ENCODE measurements at regions not wholly inside any gene's neighbourhood (a gene's known extent, or its start where the extent isn't known, plus 50 kb on each side); places are given as distances from the start of the nearest gene placed in this dataset.
"Not testable (repeated sequence)": the region's sequence is repeated elsewhere in the genome, so short reads cannot be mapped to it uniquely, and the experiment has no call there.

GRCh38 chr2:153256876-153257275 lies 221.7 kb downstream of the RPRM start:
- H3K9me3 ChIP-seq (ENCODE audit: control insufficient read depth, insufficient read depth, low read length); H3K27me3 ChIP-seq (ENCODE audit: control insufficient read depth, insufficient read depth, low read length); H3K4me3 ChIP-seq (ENCODE audit: low read depth, low read length); DNase-seq (ENCODE audit: low read depth in 4 of 6, low spot score in 6 of 6); H3K36me3 ChIP-seq (ENCODE audit: control insufficient read depth, insufficient read depth, low read length); H3K4me1 ChIP-seq (ENCODE audit: control insufficient read depth, insufficient read depth, low read length); H3K27ac ChIP-seq (ENCODE audit: low read depth, low read length): not testable (repeated sequence)
- WGBS (ENCODE audit: insufficient coverage), result 83% methylated on average over 8 of the region's 18 CpGs

GRCh38 chr2:153246636-153247035 lies 231.9 kb downstream of the RPRM start:
- not testable (repeated sequence) for H3K36me3 ChIP-seq (ENCODE audit: control insufficient read depth, insufficient read depth, low read length); H3K4me3 ChIP-seq (ENCODE audit: low read depth, low read length); H3K27ac ChIP-seq (ENCODE audit: low read depth, low read length); H3K27me3 ChIP-seq (ENCODE audit: control insufficient read depth, insufficient read depth, low read length); H3K9me3 ChIP-seq (ENCODE audit: control insufficient read depth, insufficient read depth, low read length); DNase-seq (ENCODE audit: low read depth in 4 of 6, low spot score in 6 of 6); H3K4me1 ChIP-seq (ENCODE audit: control insufficient read depth, insufficient read depth, low read length)
- WGBS (ENCODE audit: insufficient coverage), result no CpG with 5 or more reads among the region's 1 CpG

DNA sequence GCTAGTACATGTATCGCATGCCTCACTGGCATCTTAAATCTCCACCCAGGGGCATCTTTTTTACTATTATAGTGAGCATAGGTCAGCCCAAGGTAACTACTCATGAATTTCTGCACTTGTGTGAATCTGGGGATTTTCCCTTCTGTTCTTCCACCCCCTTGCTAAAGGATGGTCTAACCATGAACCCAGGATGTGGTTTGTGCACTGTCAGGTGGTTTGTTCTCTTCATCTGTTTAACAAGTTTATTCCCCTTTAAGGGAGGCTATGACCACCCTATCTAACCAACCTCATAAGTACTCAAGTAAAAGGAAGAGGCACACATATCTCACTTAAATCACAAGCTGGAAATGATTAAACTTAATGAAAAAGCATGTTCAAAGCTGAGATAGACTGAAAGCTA lies 243.0 kb downstream of the RPRM start:
- DNase-seq (ENCODE audit: low read depth in 4 of 6, low spot score in 6 of 6), result no peak
- Histone ChIP-seq H3K36me3 (ENCODE audit: control insufficient read depth, insufficient read depth, low read length) (no peaks in the 10 kb centered on the region), H3K4me3 (ENCODE audit: low read depth, low read length) (no peak overlapping the region), H3K27me3 (ENCODE audit: control insufficient read depth, insufficient read depth, low read length) (no peaks in the 10 kb centered on the region), H3K4me1 (ENCODE audit: control insufficient read depth, insufficient read depth, low read length) (no peaks in the 10 kb centered on the region), H3K9me3 (ENCODE audit: control insufficient read depth, insufficient read depth, low read length) (no peaks in the 10 kb centered on the region), H3K27ac (ENCODE audit: low read depth, low read length) (no peak overlapping the region)
- WGBS (ENCODE audit: insufficient coverage), result no CpG with 5 or more reads among the region's 1 CpG

DNA sequence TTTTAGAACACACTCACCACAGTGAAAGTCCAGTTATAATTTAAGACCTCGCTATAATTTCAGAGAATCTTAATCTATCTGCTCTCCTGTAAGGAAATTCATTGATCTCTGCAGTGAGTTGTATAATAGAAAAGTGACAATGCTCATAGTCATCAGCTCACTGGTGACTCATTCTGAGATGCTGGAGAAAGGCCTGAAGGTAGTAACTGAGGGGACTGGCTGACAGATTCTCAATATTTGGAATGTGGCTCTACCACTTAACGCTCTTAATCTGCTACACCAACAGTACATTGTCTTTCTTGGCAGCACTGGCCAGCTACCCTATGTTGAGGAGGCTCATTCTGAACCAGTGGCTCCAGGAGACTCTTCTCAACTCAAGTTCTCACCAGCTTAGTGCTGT lies 246.1 kb downstream of the RPRM start:
- no peaks in the 10 kb centered on the region for H3K4me1 ChIP-seq (ENCODE audit: control insufficient read depth, insufficient read depth, low read length)
- no peaks in the 10 kb centered on the region for H3K36me3 ChIP-seq (ENCODE audit: control insufficient read depth, insufficient read depth, low read length)
- no peaks in the 10 kb centered on the region for H3K9me3 ChIP-seq (ENCODE audit: control insufficient read depth, insufficient read depth, low read length)
- no peak for DNase-seq (ENCODE audit: low read depth in 4 of 6, low spot score in 6 of 6)
- WGBS (ENCODE audit: insufficient coverage), result 100% methylated on average over 1 of the region's 2 CpGs
- no peaks in the 10 kb centered on the region for H3K27me3 ChIP-seq (ENCODE audit: control insufficient read depth, insufficient read depth, low read length)
- H3K4me3 ChIP-seq (ENCODE audit: low read depth, low read length), result no peak overlapping the region
- H3K27ac ChIP-seq (ENCODE audit: low read depth, low read length), result no peak overlapping the region

DNA sequence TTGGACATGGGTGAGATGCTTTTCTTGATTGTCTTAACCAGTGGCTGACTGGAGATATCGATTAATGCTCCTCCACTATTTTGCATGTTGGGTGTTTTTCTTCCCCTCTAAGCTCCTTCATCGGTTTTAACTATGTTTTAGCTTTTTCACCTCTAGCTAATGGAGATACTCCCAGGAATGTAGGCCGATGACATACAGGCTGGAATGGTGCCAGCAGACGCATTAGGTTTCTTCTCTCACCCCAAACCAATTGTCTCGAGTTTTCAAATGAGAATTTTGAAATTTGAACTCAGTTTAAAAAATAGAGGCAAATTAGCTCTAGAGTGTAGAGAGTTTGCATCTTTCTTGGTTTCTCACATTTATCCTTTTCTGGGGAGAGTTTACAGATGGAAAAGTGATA lies 247.6 kb downstream of the RPRM start:
- H3K4me3 ChIP-seq (ENCODE audit: low read depth, low read length), result no peak overlapping the region
- DNase-seq (ENCODE audit: low read depth in 4 of 6, low spot score in 6 of 6), result peak in 1 of 6 donors; percentile 6
- no peaks in the 10 kb centered on the region for H3K27me3 ChIP-seq (ENCODE audit: control insufficient read depth, insufficient read depth, low read length)
- no peaks in the 10 kb centered on the region for H3K36me3 ChIP-seq (ENCODE audit: control insufficient read depth, insufficient read depth, low read length)
- no peaks in the 10 kb centered on the region for H3K4me1 ChIP-seq (ENCODE audit: control insufficient read depth, insufficient read depth, low read length)
- H3K27ac ChIP-seq (ENCODE audit: low read depth, low read length), result no peak overlapping the region
- no peaks in the 10 kb centered on the region for H3K9me3 ChIP-seq (ENCODE audit: control insufficient read depth, insufficient read depth, low read length)
- WGBS (ENCODE audit: insufficient coverage), result no CpG with 5 or more reads among the region's 5 CpGs

- Histone ChIP-seq H3K36me3 (ENCODE audit: control insufficient read depth, insufficient read depth, low read length) (no peaks in the 10 kb centered on the region), H3K27me3 (ENCODE audit: control insufficient read depth, insufficient read depth, low read length) (no peaks in the 10 kb centered on the region), H3K27ac (ENCODE audit: low read depth, low read length) (no peak overlapping the region), H3K9me3 (ENCODE audit: control insufficient read depth, insufficient read depth, low read length) (no peaks in the 10 kb centered on the region), H3K4me1 (ENCODE audit: control insufficient read depth, insufficient read depth, low read length) (no peaks in the 10 kb centered on the region), H3K4me3 (ENCODE audit: low read depth, low read length) (no peak overlapping the region)
- peak in 1 of 6 donors; percentile 24 for DNase-seq (ENCODE audit: low read depth in 4 of 6, low spot score in 6 of 6)
Measured at GRCh38 chr2:153228904-153229303, 249.7 kb downstream of the RPRM start.

GRCh38 chr2:153227981-153228380 lies 250.6 kb downstream of the RPRM start:
- WGBS (ENCODE audit: insufficient coverage), result no CpG with 5 or more reads among the region's 2 CpGs
- Histone ChIP-seq H3K36me3 (ENCODE audit: control insufficient read depth, insufficient read depth, low read length) (no peaks in the 10 kb centered on the region), H3K27me3 (ENCODE audit: control insufficient read depth, insufficient read depth, low read length) (no peaks in the 10 kb centered on the region), H3K27ac (ENCODE audit: low read depth, low read length) (no peak overlapping the region), H3K9me3 (ENCODE audit: control insufficient read depth, insufficient read depth, low read length) (no peaks in the 10 kb centered on the region), H3K4me1 (ENCODE audit: control insufficient read depth, insufficient read depth, low read length) (no peaks in the 10 kb centered on the region), H3K4me3 (ENCODE audit: low read depth, low read length) (no peak overlapping the region)
- no peak for DNase-seq (ENCODE audit: low read depth in 4 of 6, low spot score in 6 of 6)

DNA sequence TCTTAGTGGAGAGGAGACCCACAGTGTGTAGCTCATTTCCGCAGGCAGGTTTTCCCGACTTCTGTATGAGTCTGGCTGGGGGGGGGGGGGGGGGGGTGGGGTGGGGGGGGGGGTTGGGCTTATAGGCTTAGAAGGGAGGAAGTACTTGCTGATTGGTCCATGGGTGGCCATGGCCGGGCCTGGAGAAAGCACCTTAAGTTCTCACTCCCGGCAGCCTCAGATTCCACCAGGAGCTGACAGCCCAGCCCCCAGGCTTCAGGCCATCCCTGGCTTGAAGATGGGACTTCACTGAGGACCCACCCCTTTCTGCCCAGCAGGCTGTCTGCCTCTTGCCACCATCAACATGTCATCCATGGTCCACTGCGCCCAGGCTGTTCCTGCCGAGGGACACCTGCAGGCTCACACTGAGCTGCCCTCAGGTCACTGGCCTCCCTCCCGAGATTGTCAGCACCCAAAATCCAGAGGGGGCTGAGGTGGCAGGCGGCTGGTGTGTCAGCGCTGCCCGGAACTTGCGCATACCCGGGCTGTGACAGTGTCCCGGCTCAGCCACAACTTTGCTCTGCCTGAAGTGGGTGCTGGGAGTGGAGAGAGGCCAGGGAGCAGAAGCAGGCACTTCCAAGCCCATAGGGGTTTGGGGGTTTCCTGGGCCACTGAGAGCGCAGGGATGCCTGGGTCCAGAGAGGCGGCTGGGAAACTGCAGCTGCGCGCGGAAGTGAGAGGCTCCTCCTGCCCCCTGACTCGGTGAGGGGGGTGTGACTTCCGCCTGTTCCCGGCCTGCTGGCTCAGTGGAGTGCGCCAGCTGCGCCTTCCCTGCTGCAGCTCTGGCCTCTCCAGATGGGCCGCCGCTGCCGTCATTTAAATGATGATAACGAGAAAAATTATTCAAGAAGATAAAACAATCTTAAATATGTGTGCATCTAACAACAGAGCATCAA lies 256.1 kb downstream of the RPRM start:
- no peak overlapping the region for H3K4me3 ChIP-seq (ENCODE audit: low read depth, low read length)
- WGBS (ENCODE audit: insufficient coverage), result 97% methylated on average over 19 of the region's 27 CpGs
- no peak overlapping the region for H3K27ac ChIP-seq (ENCODE audit: low read depth, low read length)
- H3K9me3 ChIP-seq (ENCODE audit: control insufficient read depth, insufficient read depth, low read length), result no peaks in the 10 kb centered on the region
- H3K36me3 ChIP-seq (ENCODE audit: control insufficient read depth, insufficient read depth, low read length), result no peaks in the 10 kb centered on the region
- H3K4me1 ChIP-seq (ENCODE audit: control insufficient read depth, insufficient read depth, low read length), result no peaks in the 10 kb centered on the region
- no peaks in the 10 kb centered on the region for H3K27me3 ChIP-seq (ENCODE audit: control insufficient read depth, insufficient read depth, low read length)
- DNase-seq (ENCODE audit: low read depth in 4 of 6, low spot score in 6 of 6), result no peak

DNA sequence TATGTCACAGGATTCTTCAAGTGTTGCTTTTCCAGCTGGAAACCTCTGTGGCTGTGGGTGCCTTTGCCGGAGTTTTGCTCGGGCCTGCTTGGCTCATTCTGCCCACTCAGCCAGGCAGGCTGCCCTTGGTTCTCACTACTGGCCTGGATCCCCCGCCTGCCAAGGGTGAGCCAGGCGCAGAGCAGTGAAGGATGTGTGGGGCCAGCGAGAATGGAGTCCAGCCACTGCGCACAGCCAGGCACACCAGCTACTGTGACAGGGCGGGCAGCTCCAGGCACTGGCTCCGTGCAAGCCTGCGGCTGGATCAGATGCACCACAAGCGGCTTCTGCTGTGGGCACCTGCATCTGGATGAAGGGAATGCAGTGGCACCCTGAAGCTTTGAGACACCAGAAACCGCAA lies 257.1 kb downstream of the RPRM start:
- no peaks in the 10 kb centered on the region for H3K9me3 ChIP-seq (ENCODE audit: control insufficient read depth, insufficient read depth, low read length)
- no peak for DNase-seq (ENCODE audit: low read depth in 4 of 6, low spot score in 6 of 6)
- WGBS (ENCODE audit: insufficient coverage), result 95% methylated on average over 11 of the region's 11 CpGs
- H3K4me1 ChIP-seq (ENCODE audit: control insufficient read depth, insufficient read depth, low read length), result no peaks in the 10 kb centered on the region
- no peaks in the 10 kb centered on the region for H3K36me3 ChIP-seq (ENCODE audit: control insufficient read depth, insufficient read depth, low read length)
- H3K4me3 ChIP-seq (ENCODE audit: low read depth, low read length), result no peak overlapping the region
- H3K27me3 ChIP-seq (ENCODE audit: control insufficient read depth, insufficient read depth, low read length), result no peaks in the 10 kb centered on the region
- H3K27ac ChIP-seq (ENCODE audit: low read depth, low read length), result no peak overlapping the region

DNA sequence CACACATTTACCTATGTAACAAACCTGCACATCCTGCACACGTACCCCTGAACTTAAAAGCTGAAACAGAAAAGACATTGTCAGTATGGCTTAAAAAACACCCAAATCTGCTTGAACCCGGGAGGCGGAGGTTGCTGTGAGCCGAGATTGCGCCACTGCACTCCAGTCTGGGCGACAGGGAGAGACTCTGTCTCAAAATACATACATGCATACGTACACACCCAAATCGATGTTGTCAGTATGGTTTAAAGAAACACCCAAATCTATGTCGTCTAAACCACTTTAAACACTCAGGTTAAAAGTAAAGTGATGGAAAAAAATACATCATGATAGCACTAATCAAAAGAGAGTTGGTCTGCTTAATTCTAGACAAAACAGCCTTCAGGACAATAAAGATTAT lies 257.5 kb downstream of the RPRM start:
- DNase-seq (ENCODE audit: low read depth in 4 of 6, low spot score in 6 of 6), result no peak
- no peaks in the 10 kb centered on the region for H3K27me3 ChIP-seq (ENCODE audit: control insufficient read depth, insufficient read depth, low read length)

More for the DNA sequence above, 257.5 kb downstream of the RPRM start:
- Histone ChIP-seq H3K36me3 (ENCODE audit: control insufficient read depth, insufficient read depth, low read length) (no peaks in the 10 kb centered on the region), H3K4me1 (ENCODE audit: control insufficient read depth, insufficient read depth, low read length) (no peaks in the 10 kb centered on the region), H3K27ac (ENCODE audit: low read depth, low read length) (no peak overlapping the region), H3K4me3 (ENCODE audit: low read depth, low read length) (no peak overlapping the region), H3K9me3 (ENCODE audit: control insufficient read depth, insufficient read depth, low read length) (no peaks in the 10 kb centered on the region)
- 89% methylated on average over 6 of the region's 9 CpGs for WGBS (ENCODE audit: insufficient coverage)
